ENCODE measurements at regions not wholly inside any gene's neighbourhood (a gene's known extent, or its start where the extent isn't known, plus 50 kb on each side); places are given as distances from the start of the nearest gene placed in this dataset.
"Not testable (repeated sequence)": the region's sequence is repeated elsewhere in the genome, so short reads cannot be mapped to it uniquely, and the experiment has no call there.

DNA sequence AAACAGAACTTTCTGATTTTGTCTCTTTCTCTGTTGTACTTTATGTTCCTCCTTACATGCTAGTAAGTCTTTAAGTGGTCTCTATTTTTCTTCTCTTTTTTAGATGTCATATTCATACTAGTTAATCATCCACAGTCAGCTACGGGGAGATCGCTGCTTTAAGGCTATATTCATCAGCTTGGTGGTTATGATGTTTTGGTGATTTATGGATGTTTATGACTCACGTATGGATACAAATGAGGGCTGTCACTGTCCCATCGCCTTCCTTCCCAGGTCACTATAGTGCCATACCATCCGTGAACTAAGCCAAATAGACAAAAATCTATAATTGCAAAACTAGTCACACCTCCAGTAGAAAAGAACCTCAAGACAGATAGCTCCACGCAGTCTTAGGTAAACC, 296.8 kb upstream of the AADAT start:
- in situ Hi-C loops (cut with MboI): no loop called here
- no peak for TF ChIP-seq EZH2 (IDR thresholded peaks at IDR 0.05; ENCODE audit: insufficient read depth, poor library complexity, severe bottlenecking)
- no peak for TF ChIP-seq EZH2phosphoT487 (IDR thresholded peaks at IDR 0.05; ENCODE audit: insufficient read depth, low read depth)
- Histone ChIP-seq H3K9me2 (ENCODE audit: insufficient read depth) (no peaks in the 10 kb centered on the region), H3K4me2 (ENCODE audit: unreplicated experiment) (peak overlapping the region; percentile 31), H3K4me1 (ENCODE audit: insufficient read depth) (peaks cover 30% of the 10 kb centered on the region), H3K79me2 (ENCODE audit: insufficient read depth) (no peaks in the 10 kb centered on the region), H3K27ac (peak overlapping the region; percentile 24), H4K20me1 (ENCODE audit: insufficient read depth) (no peaks in the 10 kb centered on the region), H3F3A (ENCODE audit: insufficient read depth) (peaks cover 29% of the 10 kb centered on the region), H3K4me3 (peak overlapping the region; percentile 2; the same call in 1 of the 2 replicates), H3K9me3 (ENCODE audit: low read depth) (no peaks in the 10 kb centered on the region), H3K9ac (no peak overlapping the region), H3K27me3 (replicated peaks; ENCODE audit: insufficient read depth) (no peaks in the 10 kb centered on the region), H2AFZ (no peak overlapping the region), H3K36me3 (ENCODE audit: low read depth) (no peaks in the 10 kb centered on the region)
- peak; percentile 8 for DNase-seq
- 9 to 20% methylated on average over 6 of the region's 6 CpGs for WGBS, 2 experiments (ENCODE audit: low coverage in 1 of 2, low lambda C conversion rate in 2 of 2, missing lambda C conversion rate in 2 of 2)

DNA sequence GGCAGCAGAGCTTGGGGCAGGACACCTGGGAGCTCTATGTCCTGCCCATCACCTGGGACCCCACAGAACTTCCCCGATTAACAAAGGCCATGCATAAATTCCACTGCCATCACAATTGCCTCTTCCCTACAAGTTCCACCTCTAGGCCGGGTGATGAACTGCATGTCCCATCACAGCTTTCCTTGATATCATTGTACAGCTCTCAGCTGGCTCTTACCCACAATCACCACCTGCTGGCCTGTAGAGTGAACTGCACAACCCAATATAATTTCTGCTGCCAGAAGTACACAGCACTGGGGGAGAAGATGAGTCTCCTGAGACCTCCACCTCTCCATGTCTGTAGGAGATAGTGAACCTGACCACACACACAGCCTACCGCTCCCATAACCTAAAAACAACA, 285.0 kb upstream of the AADAT start:
- H3K9me3 ChIP-seq (ENCODE audit: low read depth): no peaks in the 10 kb centered on the region
- WGBS, 2 experiments (ENCODE audit: low coverage in 1 of 2, low lambda C conversion rate in 2 of 2, missing lambda C conversion rate in 2 of 2): 28 to 31% methylated on average over 3 of the region's 3 CpGs
- H3F3A ChIP-seq (ENCODE audit: insufficient read depth): no peaks in the 10 kb centered on the region
- no peak overlapping the region for H3K4me2 ChIP-seq (ENCODE audit: unreplicated experiment)
- no peaks in the 10 kb centered on the region for H3K27me3 ChIP-seq (replicated peaks; ENCODE audit: insufficient read depth)
- DNase-seq: peak; percentile 43
- no peaks in the 10 kb centered on the region for H4K20me1 ChIP-seq (ENCODE audit: insufficient read depth)
- H3K79me2 ChIP-seq (ENCODE audit: insufficient read depth): no peaks in the 10 kb centered on the region
- H2AFZ ChIP-seq: no peak overlapping the region
- no peak overlapping the region for H3K27ac ChIP-seq
- H3K9ac ChIP-seq: no peak overlapping the region
- H3K4me1 ChIP-seq (ENCODE audit: insufficient read depth): no peaks in the 10 kb centered on the region
- H3K36me3 ChIP-seq (ENCODE audit: low read depth): no peaks in the 10 kb centered on the region
- no peak overlapping the region for H3K4me3 ChIP-seq
- no peaks in the 10 kb centered on the region for H3K9me2 ChIP-seq (ENCODE audit: insufficient read depth)
- in situ Hi-C loops (cut with MboI): no loop called here
- TF ChIP-seq EZH2phosphoT487 (IDR thresholded peaks at IDR 0.05; ENCODE audit: insufficient read depth, low read depth): no peak
- no peak for TF ChIP-seq EZH2 (IDR thresholded peaks at IDR 0.05; ENCODE audit: insufficient read depth, poor library complexity, severe bottlenecking)

DNA sequence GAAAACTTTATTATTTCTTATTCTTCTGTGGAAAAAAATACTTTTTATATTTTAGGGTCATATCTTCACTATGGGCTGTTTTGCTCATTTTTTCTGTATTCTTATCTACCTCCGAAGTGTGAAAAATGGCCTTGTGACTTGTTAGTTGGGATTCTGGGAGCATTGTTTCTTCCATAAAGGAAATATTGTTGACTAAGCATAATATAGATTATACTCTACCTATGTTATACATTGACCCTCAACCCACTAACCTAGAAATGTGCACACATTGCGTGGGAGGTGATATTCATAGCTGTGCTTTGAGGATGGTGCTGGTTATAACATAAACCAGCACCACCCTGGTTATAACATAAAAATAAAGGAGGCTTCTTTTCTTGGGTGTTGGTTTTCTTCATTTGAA, 259.2 kb upstream of the AADAT start:
- Histone ChIP-seq H2AFZ (no peak overlapping the region), H3K27ac (no peak overlapping the region), H3F3A (ENCODE audit: insufficient read depth) (no peaks in the 10 kb centered on the region), H3K79me2 (ENCODE audit: insufficient read depth) (no peaks in the 10 kb centered on the region), H3K9me3 (ENCODE audit: low read depth) (no peaks in the 10 kb centered on the region), H3K9me2 (ENCODE audit: insufficient read depth) (no peaks in the 10 kb centered on the region), H3K9ac (no peak overlapping the region), H3K4me2 (ENCODE audit: unreplicated experiment) (no peak overlapping the region), H3K4me3 (no peak overlapping the region), H3K36me3 (ENCODE audit: low read depth) (no peaks in the 10 kb centered on the region), H3K27me3 (replicated peaks; ENCODE audit: insufficient read depth) (no peaks in the 10 kb centered on the region), H3K4me1 (ENCODE audit: insufficient read depth) (no peaks in the 10 kb centered on the region), H4K20me1 (ENCODE audit: insufficient read depth) (no peaks in the 10 kb centered on the region)
- WGBS, 2 experiments (ENCODE audit: low coverage in 1 of 2, low lambda C conversion rate in 2 of 2, missing lambda C conversion rate in 2 of 2): 27% methylated on average over 2 of the region's 2 CpGs
- in situ Hi-C loops (cut with MboI): no loop called here
- TF ChIP-seq EZH2 (IDR thresholded peaks at IDR 0.05; ENCODE audit: insufficient read depth, poor library complexity, severe bottlenecking): no peak
- TF ChIP-seq EZH2phosphoT487 (IDR thresholded peaks at IDR 0.05; ENCODE audit: insufficient read depth, low read depth): no peak
- DNase-seq: no peak

DNA sequence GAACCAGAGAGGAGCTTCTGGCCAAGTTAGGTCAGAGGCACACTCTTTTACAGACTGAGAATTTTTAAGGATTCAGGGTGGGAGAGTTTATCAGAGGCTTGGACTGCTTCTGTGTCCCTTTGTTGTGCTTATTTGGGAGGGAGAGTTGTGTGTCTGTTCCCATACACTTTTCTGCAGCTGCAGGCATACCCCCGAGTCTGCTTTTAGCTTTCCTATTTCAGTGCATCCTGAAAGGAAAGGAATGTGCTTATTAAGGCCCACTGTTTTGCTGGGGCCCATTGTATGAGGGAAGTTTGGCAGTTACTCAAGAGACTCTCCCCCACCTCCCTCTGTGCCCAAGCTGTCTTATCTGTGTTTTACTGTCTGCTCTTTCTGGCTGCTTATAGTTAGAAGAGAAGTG, 257.4 kb upstream of the AADAT start:
- H3K36me3 ChIP-seq (ENCODE audit: low read depth); H3K4me1 ChIP-seq (ENCODE audit: insufficient read depth); H3K4me2 ChIP-seq (ENCODE audit: unreplicated experiment); H3K27ac ChIP-seq; H3K9me2 ChIP-seq (ENCODE audit: insufficient read depth); H4K20me1 ChIP-seq (ENCODE audit: insufficient read depth); H3K4me3 ChIP-seq; in situ Hi-C loops (cut with MboI); H2AFZ ChIP-seq; H3K9me3 ChIP-seq (ENCODE audit: low read depth); H3K27me3 ChIP-seq (replicated peaks; ENCODE audit: insufficient read depth); H3K79me2 ChIP-seq (ENCODE audit: insufficient read depth); H3K9ac ChIP-seq; H3F3A ChIP-seq (ENCODE audit: insufficient read depth); DNase-seq: not testable (repeated sequence)
- WGBS, 2 experiments (ENCODE audit: low coverage in 1 of 2, low lambda C conversion rate in 2 of 2, missing lambda C conversion rate in 2 of 2): 0% methylated on average over 1 of the region's 1 CpG

DNA sequence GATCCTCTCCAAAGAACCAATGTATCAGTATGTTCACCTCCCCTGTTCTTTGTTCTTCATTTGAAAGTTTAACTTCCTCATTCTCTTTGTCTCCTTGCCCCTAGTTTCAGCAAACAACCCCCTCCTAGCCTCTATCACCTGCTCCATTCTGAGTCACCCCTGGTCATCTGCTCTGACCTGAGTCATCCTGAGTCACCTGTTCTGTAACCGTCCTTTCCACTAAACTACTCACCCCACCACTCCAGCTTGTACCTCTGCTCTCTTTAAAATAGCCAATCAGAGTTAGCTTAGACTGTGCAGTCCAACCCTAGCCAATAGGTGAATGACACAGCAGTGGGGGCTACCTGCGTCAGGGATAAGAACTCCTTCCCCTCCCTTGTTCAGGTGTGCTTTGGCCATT, 249.8 kb upstream of the AADAT start:
- H3K4me3 ChIP-seq: no peak overlapping the region
- H3K79me2 ChIP-seq (ENCODE audit: insufficient read depth): no peaks in the 10 kb centered on the region
- in situ Hi-C loops (cut with MboI): no loop called here
- no peaks in the 10 kb centered on the region for H3K27me3 ChIP-seq (replicated peaks; ENCODE audit: insufficient read depth)
- H3K4me1 ChIP-seq (ENCODE audit: insufficient read depth): no peaks in the 10 kb centered on the region
- H4K20me1 ChIP-seq (ENCODE audit: insufficient read depth): no peaks in the 10 kb centered on the region
- WGBS, 2 experiments (ENCODE audit: low coverage in 1 of 2, low lambda C conversion rate in 2 of 2, missing lambda C conversion rate in 2 of 2): 33 to 35% methylated on average over 2 of the region's 2 CpGs
- no peak overlapping the region for H2AFZ ChIP-seq
- no peaks in the 10 kb centered on the region for H3K36me3 ChIP-seq (ENCODE audit: low read depth)
- no peak overlapping the region for H3K27ac ChIP-seq
- no peak for DNase-seq
- no peak overlapping the region for H3K9ac ChIP-seq
- no peaks in the 10 kb centered on the region for H3K9me2 ChIP-seq (ENCODE audit: insufficient read depth)
- H3K4me2 ChIP-seq (ENCODE audit: unreplicated experiment): no peak overlapping the region
- no peak for TF ChIP-seq EZH2phosphoT487 (IDR thresholded peaks at IDR 0.05; ENCODE audit: insufficient read depth, low read depth)
- no peak for TF ChIP-seq EZH2 (IDR thresholded peaks at IDR 0.05; ENCODE audit: insufficient read depth, poor library complexity, severe bottlenecking)
- no peaks in the 10 kb centered on the region for H3F3A ChIP-seq (ENCODE audit: insufficient read depth)
- peaks cover 8% of the 10 kb centered on the region for H3K9me3 ChIP-seq (ENCODE audit: low read depth)

Measured in GM23248 (cell line).